ENCODE measurements at regions not wholly inside any gene's neighbourhood (a gene's known extent, or its start where the extent isn't known, plus 50 kb on each side); places are given as distances from the start of the nearest gene placed in this dataset.

- Mint-ChIP-seq H3K9me3 (peaks cover 2% of the 10 kb centered on the region), H3K4me1 (peaks cover 62% of the 10 kb centered on the region), H3K4me3 (no peak overlapping the region), H3K36me3 (ENCODE audit: low read depth) (no peaks in the 10 kb centered on the region), H3K27ac (peak overlapping the region; percentile 11 to 72 (median 68)), H3K27me3 (ENCODE audit: low read depth) (peaks cover 25% of the 10 kb centered on the region)
- no peak for TF ChIP-seq CTCF (IDR thresholded peaks at IDR 0.05; ENCODE audit: unreplicated experiment in 3 of 3)
These were observed 77.9 kb downstream of the SPRING1 start for GRCh38 chr12:116659771-116660481.

- Mint-ChIP-seq H3K36me3 (ENCODE audit: low read depth) (no peaks in the 10 kb centered on the region), H3K4me3 (peak overlapping the region in 2 of 3 experiments; percentile 27 to 54), H3K27ac (peak overlapping the region; percentile 71 to 93 (median 91)), H3K4me1 (peaks cover 58% of the 10 kb centered on the region), H3K27me3 (ENCODE audit: low read depth) (peaks cover 20% of the 10 kb centered on the region), H3K9me3 (peaks cover 2% of the 10 kb centered on the region)
- no peak for TF ChIP-seq CTCF (IDR thresholded peaks at IDR 0.05; ENCODE audit: unreplicated experiment in 3 of 3)
These were observed 79.9 kb downstream of the SPRING1 start for GRCh38 chr12:116657921-116658495.

GRCh38 chr12:116656306-116656705, 81.6 kb downstream of the SPRING1 start:
- Mint-ChIP-seq H3K27ac (peak overlapping the region in 2 of 3 experiments; percentile 29 to 91), H3K4me1 (peaks cover 42% of the 10 kb centered on the region), H3K4me3 (no peak overlapping the region), H3K9me3 (peaks cover 3% of the 10 kb centered on the region), H3K27me3 (ENCODE audit: low read depth) (peaks cover 12% of the 10 kb centered on the region), H3K36me3 (ENCODE audit: low read depth) (no peaks in the 10 kb centered on the region)
- no peak for TF ChIP-seq CTCF (IDR thresholded peaks at IDR 0.05; ENCODE audit: unreplicated experiment in 3 of 3)

- Mint-ChIP-seq H3K9me3 (peaks cover 17% of the 10 kb centered on the region), H3K36me3 (ENCODE audit: low read depth) (no peaks in the 10 kb centered on the region), H3K4me3 (no peak overlapping the region), H3K27ac (peak overlapping the region in 2 of 3 experiments; percentile 8 to 14), H3K27me3 (ENCODE audit: low read depth) (peaks cover 7% of the 10 kb centered on the region), H3K4me1 (peaks cover 34% of the 10 kb centered on the region)
- no peak for TF ChIP-seq CTCF (IDR thresholded peaks at IDR 0.05; ENCODE audit: unreplicated experiment in 3 of 3)
These were observed 83.6 kb downstream of the SPRING1 start for GRCh38 chr12:116654226-116654743.

- no peak overlapping the region for H3K4me3 Mint-ChIP-seq
- H3K27ac Mint-ChIP-seq: peak overlapping the region in 1 of 3 experiments; percentile 41
- no peaks in the 10 kb centered on the region for H3K36me3 Mint-ChIP-seq (ENCODE audit: low read depth)
- H3K9me3 Mint-ChIP-seq: peaks cover 15% of the 10 kb centered on the region
- H3K4me1 Mint-ChIP-seq: peaks cover 7% of the 10 kb centered on the region
- peaks cover 16% of the 10 kb centered on the region for H3K27me3 Mint-ChIP-seq (ENCODE audit: low read depth)
- TF ChIP-seq CTCF (IDR thresholded peaks at IDR 0.05; ENCODE audit: unreplicated experiment in 3 of 3): no peak
These were observed 86.8 kb downstream of the SPRING1 start for GRCh38 chr12:116651089-116651488.
